Nephron progenitor cell (in vitro differentiated cells): ENCODE measurements at regions not wholly inside any gene's neighbourhood (a gene's known extent, or its start where the extent isn't known, plus 50 kb on each side); places are given as distances from the start of the nearest gene placed in this dataset.

Experiments used
- DNase-seq: peaks from one replicate; pipeline ENCODE4 v3.0.0; 2021
- H3K27ac Mint-ChIP-seq: 2 replicates; pipeline ENCODE4 v1.8.0; 2021; ENCODE audit warnings: mild to moderate bottlenecking, moderate library complexity, mixed read lengths
- H3K27me3 Mint-ChIP-seq: 2 replicates; pipeline ENCODE4 v1.8.0; 2021; ENCODE audit warnings: mild to moderate bottlenecking, low read depth, mixed read lengths; ENCODE audit not compliant: poor library complexity
- H3K36me3 Mint-ChIP-seq: 2 replicates; pipeline ENCODE4 v1.8.0; 2021; ENCODE audit warnings: low read depth, mixed read lengths
- H3K4me1 Mint-ChIP-seq: 2 replicates; pipeline ENCODE4 v1.8.0; 2021; ENCODE audit warnings: mixed read lengths
- H3K4me3 Mint-ChIP-seq: 2 replicates; pipeline ENCODE4 v1.8.0; 2021; ENCODE audit warnings: mild to moderate bottlenecking, moderate library complexity, mixed read lengths
- H3K9me3 Mint-ChIP-seq: 2 replicates; pipeline ENCODE4 v1.8.0; 2021; ENCODE audit warnings: mild to moderate bottlenecking, moderate library complexity, mixed read lengths
- TF ChIP-seq, protein P1 (sequence below): fragments of 200-600 bp; sonication (generic); IDR thresholded peaks from 2 replicates; pipeline ENCODE4 v1.5.0; 2021; ENCODE audit warnings: antibody characterized with exemption

DNA sequence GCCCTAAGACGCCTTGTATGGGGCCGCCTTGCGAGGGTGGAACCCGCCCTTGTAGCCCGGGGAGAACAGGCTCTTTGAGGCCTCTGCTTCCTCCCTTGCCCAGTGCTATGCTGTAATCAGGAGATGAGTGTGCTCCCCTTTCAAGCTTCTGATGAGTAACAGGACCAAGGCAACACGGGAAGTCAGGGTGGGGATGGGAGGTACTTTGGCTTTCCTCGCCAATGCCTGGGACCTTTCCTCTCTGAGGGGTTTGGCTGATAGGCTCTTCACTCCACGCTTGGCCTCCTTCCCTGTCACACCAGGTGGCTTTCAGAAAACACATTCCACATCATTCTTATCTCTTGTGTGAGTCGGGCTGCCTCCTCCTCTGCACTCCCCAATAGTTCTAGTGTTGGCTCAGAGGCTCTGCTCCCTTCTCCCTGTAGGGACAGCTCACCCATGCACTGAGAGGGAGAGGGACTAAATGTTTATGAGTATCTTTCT lies 223.7 kb upstream of the TRIB2 start:
- no peak overlapping the region for H3K4me3 Mint-ChIP-seq
- no peaks in the 10 kb centered on the region for H3K27me3 Mint-ChIP-seq
- TF ChIP-seq, protein P1, sequence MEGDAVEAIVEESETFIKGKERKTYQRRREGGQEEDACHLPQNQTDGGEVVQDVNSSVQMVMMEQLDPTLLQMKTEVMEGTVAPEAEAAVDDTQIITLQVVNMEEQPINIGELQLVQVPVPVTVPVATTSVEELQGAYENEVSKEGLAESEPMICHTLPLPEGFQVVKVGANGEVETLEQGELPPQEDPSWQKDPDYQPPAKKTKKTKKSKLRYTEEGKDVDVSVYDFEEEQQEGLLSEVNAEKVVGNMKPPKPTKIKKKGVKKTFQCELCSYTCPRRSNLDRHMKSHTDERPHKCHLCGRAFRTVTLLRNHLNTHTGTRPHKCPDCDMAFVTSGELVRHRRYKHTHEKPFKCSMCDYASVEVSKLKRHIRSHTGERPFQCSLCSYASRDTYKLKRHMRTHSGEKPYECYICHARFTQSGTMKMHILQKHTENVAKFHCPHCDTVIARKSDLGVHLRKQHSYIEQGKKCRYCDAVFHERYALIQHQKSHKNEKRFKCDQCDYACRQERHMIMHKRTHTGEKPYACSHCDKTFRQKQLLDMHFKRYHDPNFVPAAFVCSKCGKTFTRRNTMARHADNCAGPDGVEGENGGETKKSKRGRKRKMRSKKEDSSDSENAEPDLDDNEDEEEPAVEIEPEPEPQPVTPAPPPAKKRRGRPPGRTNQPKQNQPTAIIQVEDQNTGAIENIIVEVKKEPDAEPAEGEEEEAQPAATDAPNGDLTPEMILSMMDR: no peak

DNA sequence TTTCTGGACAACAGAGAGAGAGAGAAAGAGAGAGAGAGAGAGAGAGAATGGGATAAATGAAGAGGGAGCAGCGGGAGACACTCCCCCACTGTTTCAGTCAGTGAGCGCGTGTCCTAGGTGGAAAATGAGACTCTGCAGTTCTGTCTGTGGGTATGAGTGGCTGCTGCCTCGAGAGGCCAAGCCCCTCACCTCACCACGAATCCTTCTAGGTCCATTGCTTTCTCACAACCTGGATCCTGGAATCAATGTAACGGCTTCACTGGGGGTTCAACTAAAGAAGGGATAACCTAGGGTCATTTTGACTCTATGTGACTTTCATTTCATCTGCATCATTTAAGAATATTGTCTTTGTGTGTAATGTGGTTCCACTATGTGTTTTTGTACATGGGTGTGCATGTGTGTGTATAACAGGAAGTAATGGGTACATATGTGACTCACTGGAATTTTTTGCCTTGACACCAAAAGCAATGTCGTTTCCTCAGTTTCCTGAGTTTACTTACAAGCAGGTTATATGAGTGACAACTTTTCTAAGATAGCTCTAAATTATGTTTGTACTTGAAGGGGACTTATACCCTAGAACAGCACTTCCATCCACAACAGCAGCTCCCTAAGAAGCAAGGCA lies 221.4 kb upstream of the TRIB2 start:
- Mint-ChIP-seq H3K9me3 (peaks cover 4% of the 10 kb centered on the region), H3K36me3 (no peaks in the 10 kb centered on the region), H3K4me3 (no peak overlapping the region), H3K4me1 (peaks cover 10% of the 10 kb centered on the region), H3K27me3 (peaks cover 2% of the 10 kb centered on the region), H3K27ac (peak overlapping the region; percentile 58)
- DNase-seq: no peak
- TF ChIP-seq, protein P1: no peak

More for the DNA sequence above, 223.7 kb upstream of the TRIB2 start:
- H3K36me3 Mint-ChIP-seq: no peaks in the 10 kb centered on the region
- peaks cover 4% of the 10 kb centered on the region for H3K9me3 Mint-ChIP-seq
- H3K27ac Mint-ChIP-seq: peak overlapping the region; percentile 72
- no peak for DNase-seq
- peaks cover 26% of the 10 kb centered on the region for H3K4me1 Mint-ChIP-seq

DNA sequence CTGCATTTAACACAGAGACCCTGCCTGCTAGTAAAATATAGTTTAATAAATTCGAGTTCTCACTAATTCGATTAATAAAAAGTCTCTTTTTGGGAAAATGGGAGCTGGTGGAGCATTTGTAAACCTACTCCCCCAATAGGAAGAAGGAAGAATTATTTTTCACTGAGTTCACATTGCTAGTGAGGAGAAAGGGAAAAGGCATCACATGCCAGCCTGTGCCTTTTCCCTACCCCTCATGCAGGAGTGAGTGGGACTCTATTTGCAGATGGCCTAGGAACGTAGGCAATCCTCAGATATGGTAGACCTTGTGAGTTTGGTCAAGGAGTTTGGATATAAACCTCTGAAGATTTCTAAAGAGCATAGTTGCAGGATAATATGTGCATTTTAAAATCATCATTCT lies 218.4 kb upstream of the TRIB2 start:
- no peaks in the 10 kb centered on the region for H3K9me3 Mint-ChIP-seq
- H3K36me3 Mint-ChIP-seq: no peaks in the 10 kb centered on the region
- TF ChIP-seq, protein P1: no peak
- no peak overlapping the region for H3K27ac Mint-ChIP-seq
- H3K27me3 Mint-ChIP-seq: peaks cover 2% of the 10 kb centered on the region
- H3K4me1 Mint-ChIP-seq: peaks cover 16% of the 10 kb centered on the region
- no peak for DNase-seq
- no peak overlapping the region for H3K4me3 Mint-ChIP-seq

DNA sequence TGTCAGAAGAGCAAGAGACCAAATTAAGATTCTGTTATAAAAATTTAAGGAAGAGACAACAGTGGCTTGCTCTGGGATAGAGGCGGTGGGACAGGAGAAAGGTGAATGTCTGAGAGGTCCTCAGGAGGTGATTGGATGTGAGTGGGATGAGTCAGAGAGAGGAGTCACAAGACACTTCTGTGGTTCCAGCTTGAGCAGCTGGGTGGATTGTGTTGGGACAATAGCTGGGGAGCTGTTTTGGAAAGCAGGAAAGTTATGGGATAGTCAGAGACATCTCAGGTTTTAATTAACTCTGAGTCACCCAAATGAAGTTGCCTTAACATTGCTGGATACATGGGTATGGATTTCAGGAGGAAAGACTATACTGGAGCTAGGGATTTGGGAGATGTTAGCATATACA lies 218.0 kb upstream of the TRIB2 start:
- H3K27ac Mint-ChIP-seq: no peak overlapping the region
- H3K9me3 Mint-ChIP-seq: no peaks in the 10 kb centered on the region
- H3K36me3 Mint-ChIP-seq: no peaks in the 10 kb centered on the region
- DNase-seq: no peak
- peaks cover 13% of the 10 kb centered on the region for H3K4me1 Mint-ChIP-seq
- peaks cover 2% of the 10 kb centered on the region for H3K27me3 Mint-ChIP-seq
- no peak overlapping the region for H3K4me3 Mint-ChIP-seq
- TF ChIP-seq, protein P1: no peak

DNA sequence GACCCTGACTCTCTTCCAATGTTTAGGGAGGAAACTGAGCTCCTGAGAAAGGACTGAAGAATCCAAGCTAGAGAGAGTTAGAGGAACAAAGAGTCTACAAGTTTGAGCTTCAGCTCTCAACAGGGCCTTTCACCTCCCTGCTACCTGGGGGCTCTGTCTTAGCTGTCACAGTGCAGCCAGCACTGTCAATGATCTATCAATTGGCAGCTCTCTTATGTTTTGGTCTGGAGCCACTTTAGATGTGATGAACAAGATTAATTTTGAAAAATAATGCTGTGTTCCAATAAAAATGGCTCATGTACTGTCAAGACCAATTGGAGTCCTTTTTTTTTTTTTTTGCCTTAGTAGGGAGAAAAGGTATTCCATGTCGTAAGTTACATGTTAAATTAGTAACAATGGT lies 215.8 kb upstream of the TRIB2 start:
- Mint-ChIP-seq H3K4me1 (peaks cover 14% of the 10 kb centered on the region), H3K9me3 (no peaks in the 10 kb centered on the region), H3K27me3 (peaks cover 2% of the 10 kb centered on the region), H3K27ac (no peak overlapping the region), H3K4me3 (no peak overlapping the region), H3K36me3 (no peaks in the 10 kb centered on the region)
- no peak for DNase-seq
- TF ChIP-seq, protein P1: no peak
